ENCODE measurements at regions not wholly inside any gene's neighbourhood (a gene's known extent, or its start where the extent isn't known, plus 50 kb on each side); places are given as distances from the start of the nearest gene placed in this dataset.
"Not testable (repeated sequence)": the region's sequence is repeated elsewhere in the genome, so short reads cannot be mapped to it uniquely, and the experiment has no call there.

- TF ChIP-seq CTCF (IDR thresholded peaks at IDR 0.05; ENCODE audit: insufficient read depth, missing control alignments), result no peak
- FAIRE-seq (no peak), DNase-seq (ENCODE audit: insufficient read length, low spot score) (no peak)
These were observed 191.8 kb upstream of the GLI2 start for GRCh38 chr2:120543899-120544298.

GRCh38 chr2:120544522-120544921, 191.1 kb upstream of the GLI2 start:
- FAIRE-seq, result no peak
- TF ChIP-seq CTCF (IDR thresholded peaks at IDR 0.05; ENCODE audit: insufficient read depth, missing control alignments), result no peak
- DNase-seq (ENCODE audit: insufficient read length, low spot score), result no peak

GRCh38 chr2:120545007-120545406, 190.7 kb upstream of the GLI2 start:
- not testable (repeated sequence) for DNase-seq (ENCODE audit: insufficient read length, low spot score); FAIRE-seq

GRCh38 chr2:120545521-120546047, 190.1 kb upstream of the GLI2 start:
- FAIRE-seq (no peak), DNase-seq (ENCODE audit: insufficient read length, low spot score) (no peak)
- TF ChIP-seq CTCF (IDR thresholded peaks at IDR 0.05; ENCODE audit: insufficient read depth, missing control alignments), result no peak

GRCh38 chr2:120546048-120546864, 189.4 kb upstream of the GLI2 start:
- TF ChIP-seq CTCF (IDR thresholded peaks at IDR 0.05; ENCODE audit: insufficient read depth, missing control alignments), result no peak
- DNase-seq (ENCODE audit: insufficient read length, low spot score), result no peak
- FAIRE-seq, result no peak

- FAIRE-seq, result no peak
These were observed 188.7 kb upstream of the GLI2 start for GRCh38 chr2:120546865-120547390.

GRCh38 chr2:120547662-120548061, 188.0 kb upstream of the GLI2 start:
- no peak for TF ChIP-seq CTCF (IDR thresholded peaks at IDR 0.05; ENCODE audit: insufficient read depth, missing control alignments)
- DNase-seq (ENCODE audit: insufficient read length, low spot score), result no peak
- no peak for FAIRE-seq

More at GRCh38 chr2:120546865-120547390, 188.7 kb upstream of the GLI2 start:
- TF ChIP-seq CTCF (IDR thresholded peaks at IDR 0.05; ENCODE audit: insufficient read depth, missing control alignments), result no peak
- no peak for DNase-seq (ENCODE audit: insufficient read length, low spot score)
